Right lung (tissue), 2 donors: ENCODE measurements at regions not wholly inside any gene's neighbourhood (a gene's known extent, or its start where the extent isn't known, plus 50 kb on each side); places are given as distances from the start of the nearest gene placed in this dataset.

ENCODE experiments used
- DNase-seq, 2 donors: peaks; one replicate each; pipeline ENCODE4 v3.0.0-alpha.2; 2013

DNA sequence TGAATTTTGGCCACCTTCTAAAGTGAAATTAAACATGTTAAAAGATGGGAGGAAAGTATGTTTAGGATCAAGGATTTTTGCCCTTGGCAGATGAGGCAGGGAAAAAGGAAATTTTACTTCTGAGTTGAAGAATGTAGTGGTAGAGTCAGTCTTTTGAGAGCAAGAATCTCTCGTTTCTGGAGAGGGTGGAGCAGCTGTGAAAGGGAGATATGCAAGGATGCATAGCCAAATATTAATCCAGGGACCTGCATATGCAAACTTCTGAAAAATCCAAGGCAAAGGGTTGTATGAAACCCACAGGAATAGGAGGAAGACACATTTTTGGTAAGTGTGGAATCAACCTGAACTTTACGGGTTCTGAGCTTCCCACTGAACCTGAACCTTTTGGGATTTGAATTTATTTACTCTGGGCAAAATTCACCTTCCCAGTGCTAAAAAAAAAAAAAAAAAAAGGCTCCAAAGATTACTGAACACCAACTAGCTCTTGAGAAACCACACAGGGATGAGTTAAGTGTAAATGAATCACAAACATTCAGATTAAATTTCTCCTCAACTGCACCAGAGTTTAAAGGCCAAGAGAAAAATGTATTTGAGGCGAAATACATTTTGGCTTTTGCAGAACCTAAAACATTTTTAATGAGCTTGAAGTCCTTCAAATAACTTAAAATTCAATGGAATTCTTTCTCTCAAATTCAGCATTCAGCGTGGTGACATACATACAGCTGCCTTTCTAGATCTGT is 187.1 kb upstream of the CDKN3 start:
- DNase-seq, result no peak

DNA sequence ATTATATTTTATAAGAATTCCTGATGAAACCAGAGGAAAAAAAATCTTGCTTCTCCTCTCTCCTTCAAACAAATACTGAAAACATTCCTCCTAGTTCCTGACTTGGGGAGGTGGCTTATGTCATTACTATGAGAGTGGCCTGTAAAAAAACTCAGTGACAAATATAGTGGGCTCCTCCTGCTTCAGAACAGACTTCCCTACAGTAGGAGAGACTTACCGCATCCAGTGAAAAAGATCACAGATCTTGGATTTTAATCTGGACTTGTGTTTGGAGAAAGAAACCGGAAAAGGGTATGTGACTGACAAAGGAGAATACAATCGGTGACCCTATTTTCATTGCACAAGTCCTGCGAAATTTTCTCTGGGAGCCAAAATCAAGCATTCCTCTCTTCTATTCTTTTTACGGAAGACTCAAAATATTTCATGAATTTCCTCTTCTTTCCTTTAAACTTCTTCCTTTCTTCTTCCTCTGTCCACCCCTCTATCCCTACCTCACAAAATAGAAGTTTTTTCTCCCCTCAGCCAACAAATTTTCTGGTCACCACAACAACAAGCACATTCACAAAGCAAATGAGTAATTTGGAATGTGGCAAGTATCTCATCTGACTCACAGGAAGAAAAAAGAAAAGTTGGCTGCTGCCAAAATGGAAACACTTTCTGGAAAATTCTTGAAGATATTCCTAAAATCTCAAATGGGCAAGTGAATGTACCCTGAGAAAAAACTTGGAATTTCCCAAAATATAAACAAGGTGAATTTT is 185.1 kb upstream of the CDKN3 start:
- no peak for DNase-seq

DNA sequence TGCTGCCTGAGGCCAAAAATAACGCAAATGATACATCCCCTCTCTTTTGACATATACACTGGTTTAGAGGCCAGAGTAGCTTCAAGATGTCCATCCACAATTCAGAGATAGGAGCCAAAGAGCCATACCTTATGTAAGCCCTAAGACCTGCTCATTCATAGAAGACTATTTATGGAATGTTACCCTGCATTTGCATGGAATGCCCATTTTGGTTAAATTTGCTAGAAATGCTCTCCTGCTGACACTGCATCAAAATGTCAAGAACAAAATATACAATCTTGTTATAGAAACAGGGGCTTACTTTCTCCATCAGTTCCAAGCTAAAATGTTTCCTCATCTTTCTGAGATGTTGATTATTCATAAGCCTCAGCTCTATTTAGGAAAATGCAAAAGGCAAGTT is 183.3 kb upstream of the CDKN3 start:
- DNase-seq, result no peak

DNA sequence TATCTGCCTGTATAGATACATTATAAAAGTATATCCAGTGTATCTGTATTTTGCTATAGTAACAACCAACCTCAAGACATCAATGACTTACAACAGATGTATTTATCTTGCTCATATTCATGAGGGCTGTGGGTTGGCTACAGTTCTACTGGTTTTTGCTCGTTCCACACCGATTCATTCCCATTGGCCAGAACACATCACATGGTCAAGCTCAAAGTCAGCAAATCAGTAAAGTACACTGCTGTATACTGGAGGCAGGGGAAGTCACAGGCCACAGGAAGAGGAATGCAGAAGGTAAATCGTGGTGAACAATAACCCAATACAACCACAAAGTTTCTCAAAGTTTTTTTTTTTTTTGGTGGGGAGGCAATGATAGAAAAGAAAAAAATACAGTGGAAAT is 180.0 kb upstream of the CDKN3 start:
- DNase-seq, result no peak

DNA sequence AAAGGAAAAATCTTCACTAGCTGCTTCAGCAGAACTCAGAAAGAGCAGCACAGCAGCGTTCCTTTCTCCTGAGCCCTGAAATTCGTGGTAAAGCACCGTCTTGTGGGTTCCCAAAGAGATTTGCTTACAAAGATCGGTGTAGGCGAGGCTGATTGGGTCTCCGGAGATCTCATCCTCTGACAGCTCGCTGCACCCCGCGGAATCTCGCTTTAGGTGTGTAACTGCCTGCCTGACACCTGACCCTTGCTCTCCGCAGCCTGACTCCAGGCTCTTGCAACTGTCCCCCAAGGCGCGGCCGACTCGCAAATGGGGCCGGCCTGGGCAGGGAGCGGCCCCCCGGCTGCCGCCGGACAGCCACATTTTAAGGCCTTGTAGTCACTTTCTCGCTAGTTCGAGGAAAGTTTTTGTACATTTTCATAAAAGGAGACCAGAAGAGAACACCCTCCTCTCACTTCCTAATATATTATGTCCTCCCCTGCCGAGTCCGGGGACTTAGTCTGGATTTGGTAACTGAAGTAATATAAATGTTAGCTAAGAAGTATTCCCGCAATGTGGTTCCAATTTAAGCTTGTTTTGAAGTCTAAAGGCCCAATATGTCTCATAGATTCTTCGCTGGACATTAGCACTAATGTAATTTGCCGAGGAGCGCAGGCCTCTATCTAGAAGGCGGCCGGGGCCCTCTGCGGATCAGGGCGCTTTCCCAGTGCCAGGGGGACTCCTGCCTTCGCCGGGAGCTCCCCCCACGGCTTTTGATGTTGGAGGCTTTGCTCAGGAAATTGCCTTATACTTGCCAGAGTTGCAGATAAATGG is 177.3 kb upstream of the CDKN3 start:
- DNase-seq, result no peak

DNA sequence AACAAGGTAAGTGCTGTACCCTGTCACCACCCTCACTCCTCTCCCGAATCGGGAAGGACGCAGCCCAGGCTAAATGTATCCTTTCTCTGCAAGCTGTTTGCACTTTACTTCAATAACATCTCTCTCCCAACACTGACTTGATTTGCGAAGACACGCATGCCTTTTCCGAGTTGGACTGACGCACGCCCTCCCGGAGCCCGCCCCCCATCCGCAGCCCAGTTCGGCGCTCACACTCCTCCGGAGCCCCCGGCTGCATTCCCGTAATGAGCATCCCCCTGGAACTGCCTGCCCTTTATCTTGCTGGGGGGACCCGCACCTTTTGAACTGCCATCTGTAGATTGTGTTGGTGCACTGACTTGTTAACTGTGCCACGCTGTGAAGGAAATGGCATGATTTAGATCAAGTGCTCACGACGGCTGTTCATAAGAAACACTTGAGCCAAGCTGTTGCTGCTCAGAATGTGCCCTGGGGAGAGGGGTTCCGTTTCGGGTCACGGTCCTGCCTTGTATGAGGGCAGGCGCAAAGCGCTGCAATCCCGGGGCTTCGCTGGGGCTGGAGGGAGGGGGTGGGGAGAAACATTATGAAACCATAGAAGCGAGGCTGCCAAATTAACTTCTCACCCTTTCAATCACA is 176.6 kb upstream of the CDKN3 start:
- DNase-seq, result peak; percentile 71 to 79

DNA sequence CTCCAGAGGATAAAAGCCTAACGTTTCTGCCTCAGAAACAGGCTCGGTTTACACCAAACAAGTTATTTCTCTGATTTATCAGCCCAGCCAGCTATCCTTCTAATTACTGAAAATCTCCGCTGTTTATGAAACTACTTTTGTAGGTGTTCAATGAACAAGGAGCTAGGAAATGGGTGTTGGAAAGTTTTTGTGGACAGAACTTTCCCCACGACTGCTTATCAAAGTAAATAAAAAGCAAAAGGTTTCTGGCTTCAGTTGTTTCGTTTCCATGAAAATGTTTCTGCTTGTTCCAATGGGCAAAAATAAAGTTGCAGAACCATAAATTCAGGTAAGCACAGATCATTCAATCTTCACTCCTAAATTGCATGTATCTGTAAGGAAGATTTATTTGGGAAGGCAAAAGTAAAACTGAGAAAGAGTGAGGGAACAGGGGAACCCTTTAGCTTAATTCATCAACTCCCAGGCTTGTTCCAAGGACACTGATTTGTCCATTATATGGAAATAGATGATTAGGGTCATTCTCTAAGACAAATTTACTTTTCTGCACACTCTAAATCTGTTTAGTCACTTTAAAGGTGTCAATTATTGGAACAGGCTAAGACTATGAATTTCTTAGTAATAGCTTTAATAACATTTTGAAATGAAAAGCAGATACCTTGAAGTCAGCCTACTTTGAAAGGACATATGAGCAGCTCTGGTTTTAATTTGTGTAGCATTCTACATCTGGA is 175.9 kb upstream of the CDKN3 start:
- no peak for DNase-seq

DNA sequence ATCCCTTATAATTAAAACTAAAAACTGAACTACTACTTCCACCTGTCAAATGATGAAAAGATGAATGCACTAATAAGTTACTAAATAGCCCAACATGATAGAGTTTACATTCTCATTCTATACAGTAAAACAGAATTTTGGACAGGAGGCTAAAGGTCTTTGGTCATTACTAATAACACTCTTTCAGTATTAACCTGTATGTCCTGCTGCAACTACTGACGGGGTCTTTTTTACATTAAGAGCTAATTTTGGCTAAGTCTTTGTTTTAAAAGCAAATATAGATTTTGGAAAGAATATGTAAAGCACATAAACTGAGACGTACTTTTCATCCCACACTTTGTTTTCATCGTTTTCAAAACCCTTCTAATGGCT is 175.4 kb upstream of the CDKN3 start:
- DNase-seq, result no peak

DNA sequence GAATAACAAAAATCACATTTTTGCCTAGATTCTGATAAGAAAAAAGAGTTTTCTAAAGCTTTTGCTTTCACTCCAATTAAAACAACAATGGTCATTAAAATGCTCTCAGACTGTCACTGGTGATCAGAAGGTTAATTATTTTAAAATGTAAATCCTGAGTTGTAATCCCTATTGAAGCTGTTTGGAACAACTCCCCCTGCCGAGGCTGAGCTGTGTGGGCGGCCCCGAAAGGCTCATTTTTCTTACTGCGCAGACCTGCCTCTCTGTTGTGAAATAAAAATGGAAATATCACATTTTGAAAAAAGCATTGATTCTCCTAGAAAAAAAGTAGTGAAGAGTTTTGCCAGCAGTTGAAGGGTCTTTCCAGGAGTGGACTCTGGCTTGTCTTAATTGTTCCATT is 174.8 kb upstream of the CDKN3 start:
- DNase-seq, result no peak

DNA sequence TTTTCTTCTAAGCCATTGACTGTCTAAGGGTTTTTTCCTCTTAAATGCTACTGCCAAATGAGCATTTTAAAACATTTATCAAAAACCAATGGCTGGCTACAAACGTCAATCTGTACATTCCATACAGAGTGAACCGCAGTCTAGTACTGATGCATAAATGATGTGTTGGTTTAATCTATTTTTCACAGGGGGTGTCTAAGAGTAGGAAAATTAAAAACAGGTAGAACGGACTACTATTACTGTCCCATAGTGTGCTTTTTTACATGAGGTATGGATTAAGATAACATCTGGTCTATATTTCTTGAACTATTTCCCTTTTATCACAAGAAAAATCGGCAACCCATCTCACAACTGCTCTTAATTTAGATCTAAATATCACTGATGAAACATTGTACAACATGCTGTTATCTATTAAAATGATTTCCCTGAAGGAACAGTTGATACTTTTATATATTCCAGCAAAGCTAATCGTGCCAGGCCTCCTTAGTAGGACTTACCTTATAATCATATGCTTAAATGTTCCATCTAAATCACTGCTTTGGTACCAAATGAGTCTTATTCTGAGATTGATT is 172.9 kb upstream of the CDKN3 start:
- DNase-seq, result no peak

DNA sequence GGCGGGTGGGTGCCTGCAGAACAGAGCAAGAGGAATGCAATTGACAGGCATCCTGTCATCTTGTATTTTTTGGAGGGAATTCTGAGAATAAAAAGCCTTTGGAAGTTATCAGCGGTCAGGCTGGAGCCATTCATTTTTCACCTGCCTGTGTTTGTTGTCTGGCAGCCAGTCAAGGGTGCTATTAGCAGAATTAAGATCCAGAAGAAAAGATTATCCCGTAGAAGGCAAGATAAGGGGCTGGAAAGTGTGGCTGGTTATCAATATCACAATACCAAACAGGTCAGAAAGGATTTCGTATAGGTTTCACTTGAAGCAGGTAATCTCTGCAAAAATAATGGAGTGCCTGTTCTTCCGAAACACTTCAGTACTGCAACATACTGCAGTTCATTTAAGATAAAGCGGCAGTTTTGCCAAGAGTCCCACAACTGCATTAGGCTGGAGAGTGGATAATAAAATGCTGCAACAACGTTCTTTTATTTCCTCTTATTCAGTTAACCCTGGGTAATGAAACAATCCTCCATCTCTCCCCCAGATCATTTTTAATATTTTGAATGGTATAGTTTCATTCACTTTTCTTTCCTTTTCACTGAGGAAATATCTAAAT is 171.2 kb upstream of the CDKN3 start:
- peak in 1 of 2 donors; percentile 24 for DNase-seq

DNA sequence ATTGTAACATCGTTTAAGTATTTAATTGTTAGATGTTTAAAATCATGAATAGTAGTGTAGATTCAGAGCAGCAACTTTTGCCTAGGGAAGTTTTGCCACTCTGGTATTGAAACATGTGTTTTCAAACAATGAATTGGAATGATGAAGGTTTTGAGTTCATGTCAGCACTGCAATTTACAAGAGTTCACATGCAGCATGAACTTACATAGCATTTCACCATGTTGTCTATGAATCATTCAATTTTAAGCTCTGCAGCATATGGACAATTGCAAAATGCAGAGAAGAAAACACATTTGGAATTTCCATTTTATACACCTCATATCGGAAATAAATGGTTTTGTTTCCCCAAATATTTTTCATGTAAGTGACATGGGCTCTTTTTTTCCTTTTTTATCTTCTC is 170.7 kb upstream of the CDKN3 start:
- DNase-seq, result no peak

DNA sequence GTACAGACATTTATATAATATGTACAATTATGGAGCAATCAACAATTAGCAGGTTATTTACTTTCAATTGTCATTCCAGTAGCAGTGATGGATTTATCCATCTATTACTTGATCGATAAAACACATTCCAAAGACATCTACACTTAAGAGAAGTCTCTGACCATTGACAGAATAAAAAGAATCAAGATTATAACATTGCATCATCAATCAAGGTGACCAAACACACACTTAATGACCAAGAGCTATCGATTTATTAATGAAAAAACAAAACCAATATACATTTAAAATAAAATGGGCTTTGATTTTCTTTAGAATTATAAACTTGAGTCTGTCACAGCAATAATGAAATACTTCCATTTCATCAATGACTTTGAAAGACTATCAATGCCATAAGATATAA is 170.2 kb upstream of the CDKN3 start:
- no peak for DNase-seq

DNA sequence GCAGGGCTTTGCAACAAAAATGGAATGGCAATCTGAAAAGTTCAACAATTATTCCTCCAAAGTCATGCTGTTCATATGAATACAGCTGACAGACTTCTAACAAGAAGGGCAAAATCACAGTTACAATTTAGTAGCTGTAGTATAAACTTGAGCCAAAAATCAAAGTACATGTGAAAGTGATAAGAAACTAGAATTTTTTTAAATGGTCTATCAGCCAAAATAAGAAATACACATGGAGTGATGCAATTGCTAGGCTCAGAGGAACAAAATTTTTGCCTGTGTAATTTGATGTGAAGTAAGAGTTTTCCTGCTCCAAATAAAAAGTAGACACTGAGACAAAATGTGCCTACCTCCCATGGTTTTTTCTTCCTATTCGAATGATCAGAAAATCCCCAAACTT is 167.7 kb upstream of the CDKN3 start:
- DNase-seq, result no peak

DNA sequence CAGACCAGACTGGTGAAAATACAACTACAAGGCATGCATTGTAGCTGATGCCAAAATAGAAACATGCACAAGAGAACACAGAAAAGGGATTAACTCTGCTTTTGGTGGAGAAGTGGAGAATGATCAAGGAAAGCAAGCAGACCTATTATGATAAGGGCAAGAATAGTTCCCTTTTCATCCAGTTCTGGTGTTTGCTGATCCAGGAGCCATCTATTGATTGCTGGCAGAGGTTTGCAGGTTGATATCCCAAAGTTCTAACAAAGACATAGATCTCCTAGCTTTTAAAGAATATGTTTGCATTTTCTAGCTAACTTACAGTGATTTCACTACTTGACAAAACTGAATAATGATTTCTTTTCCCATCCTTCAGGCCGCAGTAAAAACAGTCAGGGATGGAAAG is 166.2 kb upstream of the CDKN3 start:
- no peak for DNase-seq

DNA sequence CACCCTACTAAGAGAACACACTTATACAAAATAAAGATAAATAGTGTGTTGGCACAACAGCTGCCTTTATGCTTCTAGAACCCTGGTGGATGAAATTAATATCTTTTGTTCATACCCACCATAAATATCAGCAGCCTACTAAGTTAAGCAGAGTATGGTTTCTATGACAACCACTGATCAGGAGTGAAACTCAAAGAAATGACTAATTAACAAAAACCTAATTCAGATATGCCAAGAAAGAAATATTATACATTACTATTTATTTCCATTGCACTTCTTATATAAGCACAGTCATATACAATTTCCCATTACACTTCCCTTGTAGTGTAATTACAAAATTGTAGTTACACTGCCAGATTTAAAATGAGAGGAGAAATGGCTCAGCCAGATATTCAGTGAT is 164.1 kb upstream of the CDKN3 start:
- DNase-seq, result no peak

DNA sequence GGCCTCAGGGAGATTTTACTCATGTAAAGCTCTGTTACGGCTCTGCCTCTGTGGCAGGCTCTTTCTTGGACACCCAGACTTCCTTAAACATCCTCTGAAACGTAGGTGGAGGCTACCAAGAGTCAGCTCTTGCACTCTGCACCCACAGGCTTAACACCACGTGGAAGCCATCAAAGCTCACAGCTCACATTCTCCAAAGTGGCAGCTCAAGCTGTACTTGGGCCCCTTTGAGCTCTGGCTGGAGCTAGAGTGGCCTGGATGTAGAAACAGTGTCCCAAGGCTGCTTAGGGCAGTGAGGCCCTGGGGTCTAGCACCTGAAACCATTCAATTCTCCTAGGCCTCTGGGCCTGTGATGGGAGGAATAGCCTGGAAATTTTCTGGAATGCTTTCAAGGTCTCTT is 155.3 kb upstream of the CDKN3 start:
- DNase-seq, result no peak

DNA sequence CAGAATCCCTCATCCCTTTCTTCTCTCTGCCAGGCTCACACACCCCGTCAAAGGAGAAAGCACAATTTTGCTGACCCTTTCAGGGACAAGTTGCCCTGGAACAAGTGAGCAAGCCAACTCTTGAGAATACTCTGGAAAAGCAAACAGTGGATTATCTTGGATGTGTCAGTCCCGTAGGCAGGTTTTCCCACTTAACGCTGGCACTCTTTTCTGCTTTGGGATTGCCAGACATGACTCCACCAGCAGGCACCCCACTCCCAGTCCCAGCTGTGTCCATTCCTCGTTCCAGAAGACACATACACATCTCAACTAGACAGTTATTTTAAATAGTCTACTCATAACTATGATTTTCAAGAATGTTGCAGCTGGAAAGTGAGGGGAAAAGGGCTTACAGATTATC is 145.5 kb upstream of the CDKN3 start:
- DNase-seq, result no peak

DNA sequence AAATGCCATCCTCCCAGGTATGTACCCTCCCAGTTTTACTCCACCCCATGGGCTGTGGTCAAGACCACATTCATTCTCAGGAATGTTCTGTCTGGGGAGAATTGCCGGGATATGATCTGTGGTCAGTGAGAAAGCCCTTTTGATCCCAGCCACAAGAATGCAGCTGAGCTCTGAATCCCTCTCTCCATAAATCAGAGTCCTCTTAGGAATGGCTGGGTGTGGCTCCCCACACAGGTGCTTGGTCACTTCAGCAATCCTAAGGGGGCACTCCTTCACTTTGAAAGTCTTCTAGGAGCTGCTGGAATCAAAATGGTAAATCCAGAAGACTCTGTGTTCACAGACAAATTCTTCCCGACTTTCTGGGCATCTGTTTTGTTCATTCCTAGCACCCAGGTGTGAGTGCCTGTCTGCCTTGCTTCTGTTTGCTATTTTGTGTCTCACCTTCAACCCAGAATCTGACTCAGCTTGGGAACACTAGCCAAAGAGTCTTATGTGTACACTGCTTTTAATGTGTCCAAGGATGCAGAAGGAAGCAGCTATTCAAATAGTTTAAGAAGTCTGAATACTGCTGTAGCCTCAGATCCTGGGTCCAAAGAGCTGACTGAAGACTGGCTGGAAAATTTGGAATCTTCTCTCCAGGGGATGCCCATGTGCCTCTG is 144.6 kb upstream of the CDKN3 start:
- DNase-seq, result no peak

DNA sequence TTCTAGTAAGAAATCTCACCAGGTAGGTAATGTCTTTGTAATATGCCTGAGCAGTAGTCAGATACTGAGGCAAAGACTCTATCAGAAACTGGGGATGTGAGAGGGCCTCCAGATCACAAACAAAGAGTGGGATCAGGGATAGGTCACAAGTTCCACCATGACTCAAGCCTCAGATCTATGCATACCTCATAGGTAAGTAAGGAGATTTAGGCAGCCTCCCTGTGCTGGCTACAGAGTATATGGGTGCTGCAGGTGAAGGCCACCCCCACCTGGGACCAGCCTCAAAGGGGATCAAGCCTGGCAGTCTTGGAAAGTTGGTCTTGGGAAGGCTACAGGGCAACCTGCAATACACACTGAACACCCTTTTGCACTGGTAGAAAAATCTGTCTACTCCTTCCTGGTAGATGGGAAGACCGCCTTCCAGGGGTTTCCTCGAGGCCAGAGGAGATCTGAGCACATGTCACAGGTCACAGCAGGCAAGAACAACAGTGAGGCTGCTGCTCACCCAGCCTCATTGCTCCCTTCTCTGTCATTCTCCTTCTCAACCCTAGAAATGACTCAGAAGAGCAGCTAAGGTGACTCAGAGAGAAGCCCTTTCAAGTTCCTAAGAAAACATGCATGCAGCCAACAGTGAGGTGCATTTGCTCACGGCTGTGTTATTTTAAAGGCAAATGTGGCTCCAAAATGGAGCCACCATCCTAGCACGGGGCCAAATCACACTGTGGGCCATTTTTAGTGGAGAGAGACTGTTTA is 143.4 kb upstream of the CDKN3 start:
- no peak for DNase-seq
